ENCODE measurements at regions not wholly inside any gene's neighbourhood (a gene's known extent, or its start where the extent isn't known, plus 50 kb on each side); places are given as distances from the start of the nearest gene placed in this dataset.

- TF ChIP-seq CTCF (IDR thresholded peaks at IDR 0.05) (no peak), POLR2AphosphoS5 (IDR thresholded peaks at IDR 0.05) (no peak)
- WGBS: 50% methylated on average over 9 of the region's 9 CpGs
Observed at GRCh38 chr6:155523821-155524651, 68.4 kb upstream of the NOX3 start.

GRCh38 chr6:155521719-155522118, 66.1 kb upstream of the NOX3 start:
- no peaks in the 10 kb centered on the region for H3K27me3 ChIP-seq (replicated peaks; ENCODE audit: insufficient read depth)
- H3K4me3 ChIP-seq: no peak overlapping the region
- no peaks in the 10 kb centered on the region for H3K4me1 ChIP-seq (replicated peaks)
- intact Hi-C loops (cut with DNase I): loop anchor here (10.0 kb wide), 1 partner anchor 197 kb away; no protein-coding TSS in a partner anchor
- H3K36me3 ChIP-seq: no peaks in the 10 kb centered on the region
- no peak for DNase-seq (ENCODE audit: low spot score)
- no peaks in the 10 kb centered on the region for H3K9me3 ChIP-seq
- TF ChIP-seq CTCF (IDR thresholded peaks at IDR 0.05): no peak
- TF ChIP-seq POLR2A (IDR thresholded peaks at IDR 0.05): no peak
- TF ChIP-seq POLR2AphosphoS5 (IDR thresholded peaks at IDR 0.05): no peak
- no peak overlapping the region for H3K27ac ChIP-seq

More at GRCh38 chr6:155523821-155524651, 68.4 kb upstream of the NOX3 start:
- H3K9me3 ChIP-seq: no peaks in the 10 kb centered on the region
- H3K27me3 ChIP-seq (replicated peaks; ENCODE audit: insufficient read depth): no peaks in the 10 kb centered on the region
- no peak for DNase-seq (ENCODE audit: low spot score)
- intact Hi-C loops (cut with DNase I): loop anchor here (10.0 kb wide), 1 partner anchor 199 kb away; no protein-coding TSS in a partner anchor
- no peaks in the 10 kb centered on the region for H3K4me1 ChIP-seq (replicated peaks)
- H3K27ac ChIP-seq: no peak overlapping the region
- H3K36me3 ChIP-seq: no peaks in the 10 kb centered on the region
- H3K4me3 ChIP-seq: no peak overlapping the region

DNA sequence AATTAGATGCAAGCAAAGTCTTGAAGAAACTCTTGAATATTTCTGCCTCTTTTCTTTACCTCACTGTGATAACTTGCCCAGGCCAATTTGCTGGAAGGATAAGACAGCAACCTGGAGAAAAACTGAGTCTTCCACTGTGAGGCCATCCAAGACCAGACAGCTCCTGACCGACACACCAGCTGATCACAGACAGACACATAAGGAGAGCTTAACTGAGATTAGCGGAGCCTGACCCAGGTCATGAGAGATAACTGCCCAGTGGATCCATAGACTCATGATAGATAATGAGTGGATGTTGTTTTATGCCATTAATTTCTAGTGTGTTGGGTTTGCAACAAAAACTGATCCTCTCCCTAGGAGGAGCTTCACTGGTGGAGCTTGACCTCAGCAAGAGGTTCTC, 64.4 kb upstream of the NOX3 start:
- TF ChIP-seq CTCF (IDR thresholded peaks at IDR 0.05) (no peak), POLR2A (IDR thresholded peaks at IDR 0.05) (no peak), POLR2AphosphoS5 (IDR thresholded peaks at IDR 0.05) (no peak)
- H3K4me1 ChIP-seq (replicated peaks): no peaks in the 10 kb centered on the region
- H3K4me3 ChIP-seq: no peak overlapping the region
- 91% methylated on average over 2 of the region's 2 CpGs for WGBS
- intact Hi-C loops (cut with DNase I): loop anchor here (10.0 kb wide), 1 partner anchor 195 kb away; no protein-coding TSS in a partner anchor
- no peak for DNase-seq (ENCODE audit: low spot score)
- H3K27me3 ChIP-seq (replicated peaks; ENCODE audit: insufficient read depth): no peaks in the 10 kb centered on the region
- no peaks in the 10 kb centered on the region for H3K9me3 ChIP-seq
- no peaks in the 10 kb centered on the region for H3K36me3 ChIP-seq
- no peak overlapping the region for H3K27ac ChIP-seq

- TF ChIP-seq POLR2A (IDR thresholded peaks at IDR 0.05): no peak
- no peak for TF ChIP-seq POLR2AphosphoS5 (IDR thresholded peaks at IDR 0.05)
- no peak for TF ChIP-seq CTCF (IDR thresholded peaks at IDR 0.05)
- WGBS: 68% methylated on average over 1 of the region's 1 CpG
- Histone ChIP-seq H3K27me3 (replicated peaks; ENCODE audit: insufficient read depth) (no peaks in the 10 kb centered on the region), H3K4me3 (no peak overlapping the region), H3K36me3 (no peaks in the 10 kb centered on the region), H3K9me3 (no peaks in the 10 kb centered on the region), H3K4me1 (replicated peaks) (no peaks in the 10 kb centered on the region), H3K27ac (no peak overlapping the region)
- DNase-seq (ENCODE audit: low spot score): no peak
- intact Hi-C loops (cut with DNase I): no loop called here
Observed at GRCh38 chr6:155519176-155519738, 63.6 kb upstream of the NOX3 start.

- no peak for DNase-seq (ENCODE audit: low spot score)
- intact Hi-C loops (cut with DNase I): no loop called here
Observed at GRCh38 chr6:155517294-155517693, 61.7 kb upstream of the NOX3 start.

More at GRCh38 chr6:155517294-155517693, 61.7 kb upstream of the NOX3 start:
- Histone ChIP-seq H3K9me3 (no peaks in the 10 kb centered on the region), H3K4me3 (no peak overlapping the region), H3K4me1 (replicated peaks) (no peaks in the 10 kb centered on the region), H3K36me3 (no peaks in the 10 kb centered on the region), H3K27me3 (replicated peaks; ENCODE audit: insufficient read depth) (no peaks in the 10 kb centered on the region), H3K27ac (no peak overlapping the region)
- TF ChIP-seq POLR2A (IDR thresholded peaks at IDR 0.05): no peak
- 92% methylated on average over 8 of the region's 8 CpGs for WGBS

Data from prostate gland (tissue), 2 donors.